Ectodermal cell (in vitro differentiated cells): ENCODE measurements at regions not wholly inside any gene's neighbourhood (a gene's known extent, or its start where the extent isn't known, plus 50 kb on each side); places are given as distances from the start of the nearest gene placed in this dataset.
"Not testable (repeated sequence)": the region's sequence is repeated elsewhere in the genome, so short reads cannot be mapped to it uniquely, and the experiment has no call there.

Source experiments
- H3K27ac ChIP-seq: 2 replicates; pipeline ENCODE4 v1.7.0; 2013; ENCODE audit warnings: mild to moderate bottlenecking, low read depth, low read length; ENCODE audit not compliant: insufficient read depth, poor library complexity, severe bottlenecking
- H3K27me3 ChIP-seq: 2 replicates; pipeline ENCODE4 v1.7.0; 2013; ENCODE audit warnings: mild to moderate bottlenecking, low read length; ENCODE audit not compliant: insufficient read depth, control insufficient read depth, poor library complexity, severe bottlenecking
- H3K36me3 ChIP-seq: one replicate; pipeline ENCODE4 v1.7.0; 2013; ENCODE audit warnings: low read length; ENCODE audit not compliant: control insufficient read depth, insufficient read depth
- H3K4me1 ChIP-seq: one replicate; pipeline ENCODE4 v1.7.0; 2013; ENCODE audit warnings: low read length; ENCODE audit not compliant: control insufficient read depth, insufficient read depth
- H3K4me3 ChIP-seq: 2 replicates; pipeline ENCODE4 v1.7.0; 2013; ENCODE audit warnings: low read depth, low read length, control low read depth; ENCODE audit not compliant: insufficient read depth
- H3K9me3 ChIP-seq: 2 replicates; pipeline ENCODE4 v1.7.0; 2013; ENCODE audit warnings: mild to moderate bottlenecking, low read length, moderate library complexity; ENCODE audit not compliant: control insufficient read depth
- WGBS, 2 experiments: methylation state at CpG; one replicate each; pipeline ENCODE4 v1.1.7; 2013; ENCODE audit warnings: missing lambda C conversion rate in 2 of 2; 5-methylcytosine and 5-hydroxymethylcytosine counted together

GRCh38 chr3:22013641-22014040 is 262.6 kb upstream of the ZNF385D start:
- H3K9me3 ChIP-seq: no peaks in the 10 kb centered on the region
- H3K4me3 ChIP-seq: no peak overlapping the region
- no peak overlapping the region for H3K27ac ChIP-seq
- 84 to 92% methylated on average over 1 of the region's 1 CpG for WGBS, 2 experiments
- no peaks in the 10 kb centered on the region for H3K4me1 ChIP-seq
- H3K36me3 ChIP-seq: no peaks in the 10 kb centered on the region
- no peaks in the 10 kb centered on the region for H3K27me3 ChIP-seq

- WGBS, 2 experiments: 71 to 91% methylated on average over 3 to 4 of the region's 4 CpGs
- Histone ChIP-seq H3K27me3 (no peaks in the 10 kb centered on the region), H3K36me3 (no peaks in the 10 kb centered on the region), H3K4me1 (no peaks in the 10 kb centered on the region), H3K4me3 (no peak overlapping the region), H3K27ac (no peak overlapping the region), H3K9me3 (no peaks in the 10 kb centered on the region)
Measured at GRCh38 chr3:22016197-22016596, 265.2 kb upstream of the ZNF385D start.

- not testable (repeated sequence) for H3K9me3 ChIP-seq, H3K27me3 ChIP-seq, H3K27ac ChIP-seq, H3K4me3 ChIP-seq, H3K4me1 ChIP-seq, H3K36me3 ChIP-seq
- WGBS, 2 experiments: 95 to 96% methylated on average over 5 of the region's 5 CpGs
Measured at GRCh38 chr3:22024638-22025037, 273.6 kb upstream of the ZNF385D start.

- WGBS, 2 experiments: 94% methylated on average over 2 to 4 of the region's 4 CpGs
- Histone ChIP-seq H3K27ac (no peak overlapping the region), H3K4me3 (no peak overlapping the region), H3K4me1 (no peaks in the 10 kb centered on the region), H3K36me3 (no peaks in the 10 kb centered on the region), H3K9me3 (no peaks in the 10 kb centered on the region), H3K27me3 (no peaks in the 10 kb centered on the region)
Measured at GRCh38 chr3:22029480-22029879, 278.5 kb upstream of the ZNF385D start.

GRCh38 chr3:22039161-22039560 is 288.2 kb upstream of the ZNF385D start:
- H3K4me3 ChIP-seq: no peak overlapping the region
- H3K27me3 ChIP-seq: no peaks in the 10 kb centered on the region
- no peak overlapping the region for H3K27ac ChIP-seq
- H3K4me1 ChIP-seq: no peaks in the 10 kb centered on the region
- H3K36me3 ChIP-seq: no peaks in the 10 kb centered on the region
- H3K9me3 ChIP-seq: no peaks in the 10 kb centered on the region

- 100% methylated on average over 1 of the region's 1 CpG; no CpG with 5 or more reads in 1 of the 2 experiments for WGBS, 2 experiments
- H3K27ac ChIP-seq: no peak overlapping the region
- no peak overlapping the region for H3K4me3 ChIP-seq
- H3K27me3 ChIP-seq: no peaks in the 10 kb centered on the region
- H3K36me3 ChIP-seq: no peaks in the 10 kb centered on the region
- no peaks in the 10 kb centered on the region for H3K4me1 ChIP-seq
- no peaks in the 10 kb centered on the region for H3K9me3 ChIP-seq
Measured at GRCh38 chr3:22040150-22040549, 289.1 kb upstream of the ZNF385D start.

GRCh38 chr3:22045882-22046281 is 294.9 kb upstream of the ZNF385D start:
- 95 to 100% methylated on average over 1 of the region's 1 CpG for WGBS, 2 experiments
- Histone ChIP-seq H3K36me3 (no peaks in the 10 kb centered on the region), H3K27ac (no peak overlapping the region), H3K9me3 (no peaks in the 10 kb centered on the region), H3K4me3 (no peak overlapping the region), H3K4me1 (no peaks in the 10 kb centered on the region), H3K27me3 (no peaks in the 10 kb centered on the region)

GRCh38 chr3:22063500-22063899 is 312.5 kb upstream of the ZNF385D start:
- Histone ChIP-seq H3K4me1 (no peaks in the 10 kb centered on the region), H3K9me3 (no peaks in the 10 kb centered on the region), H3K4me3 (no peak overlapping the region), H3K27me3 (no peaks in the 10 kb centered on the region), H3K27ac (no peak overlapping the region), H3K36me3 (no peaks in the 10 kb centered on the region)
- 95 to 96% methylated on average over 3 of the region's 3 CpGs for WGBS, 2 experiments

- WGBS, 2 experiments: 94 to 100% methylated on average over 2 of the region's 2 CpGs
Measured at GRCh38 chr3:22068619-22069018, 317.6 kb upstream of the ZNF385D start.

GRCh38 chr3:22088204-22088603 is 337.2 kb upstream of the ZNF385D start:
- WGBS, 2 experiments: 92% methylated on average over 3 of the region's 3 CpGs
- Histone ChIP-seq H3K36me3 (no peaks in the 10 kb centered on the region), H3K4me1 (no peaks in the 10 kb centered on the region), H3K27ac (no peak overlapping the region), H3K9me3 (no peaks in the 10 kb centered on the region), H3K4me3 (no peak overlapping the region), H3K27me3 (no peaks in the 10 kb centered on the region)

More at GRCh38 chr3:22068619-22069018, 317.6 kb upstream of the ZNF385D start:
- H3K4me1 ChIP-seq: no peaks in the 10 kb centered on the region
- H3K9me3 ChIP-seq: peaks cover 2% of the 10 kb centered on the region
- H3K4me3 ChIP-seq: no peak overlapping the region
- no peak overlapping the region for H3K27ac ChIP-seq
- H3K27me3 ChIP-seq: no peaks in the 10 kb centered on the region
- no peaks in the 10 kb centered on the region for H3K36me3 ChIP-seq

GRCh38 chr3:22089284-22089683 is 338.3 kb upstream of the ZNF385D start:
- Histone ChIP-seq H3K36me3 (no peaks in the 10 kb centered on the region), H3K4me1 (no peaks in the 10 kb centered on the region), H3K9me3 (no peaks in the 10 kb centered on the region), H3K4me3 (no peak overlapping the region), H3K27ac (no peak overlapping the region), H3K27me3 (no peaks in the 10 kb centered on the region)
- WGBS, 2 experiments: 32 to 36% methylated on average over 4 of the region's 4 CpGs
